Spleen (tissue), 11 donors: ENCODE measurements at regions not wholly inside any gene's neighbourhood (a gene's known extent, or its start where the extent isn't known, plus 50 kb on each side); places are given as distances from the start of the nearest gene placed in this dataset.

ENCODE experiments used
- DNase-seq: peaks from one replicate; pipeline ENCODE4 v3.0.0-alpha.2; 2020
- H3K27ac ChIP-seq, 8 donors: fragments of 200-600 bp; sonication (generic) in 7 of 8; 1 replicate in 4 of 8; 2 replicates in 4 of 8; pipeline versions ENCODE4 v1.5.0 to v1.8.0; 2016 to 2021; ENCODE audit warnings: inconsistent platforms in 4 of 8, mild to moderate bottlenecking in 4 of 8, moderate library complexity in 1 of 8
- H3K27me3 ChIP-seq, 7 donors: fragments of 200-600 bp; sonication (generic) in 6 of 7; replicated peaks in 1 of 7; 1 replicate in 4 of 7; 2 replicates in 3 of 7; pipeline versions ENCODE4 v1.5.0 to v1.8.0; 2016 to 2021; ENCODE audit warnings: inconsistent platforms in 3 of 7, mild to moderate bottlenecking in 1 of 7
- H3K36me3 ChIP-seq, 6 donors: fragments of 200-600 bp; sonication (generic) in 5 of 6; 1 replicate in 4 of 6; 2 replicates in 2 of 6; pipeline versions ENCODE4 v1.5.0 to v1.8.0; 2016 to 2021; ENCODE audit warnings: inconsistent platforms in 2 of 6
- H3K4me1 ChIP-seq, 6 donors: fragments of 200-600 bp; sonication (generic) in 5 of 6; 1 replicate in 3 of 6; 2 replicates in 3 of 6; pipeline versions ENCODE4 v1.5.0 to v1.8.0; 2016 to 2021; ENCODE audit warnings: inconsistent platforms in 3 of 6
- H3K4me3 ChIP-seq, 8 donors: fragments of 200-600 bp; sonication (generic) in 7 of 8; 1 replicate in 4 of 8; 2 replicates in 4 of 8; pipeline versions ENCODE4 v1.5.0 to v1.8.0; 2016 to 2021; ENCODE audit warnings: inconsistent platforms in 4 of 8, mild to moderate bottlenecking in 4 of 8, moderate library complexity in 2 of 8
- H3K9me3 ChIP-seq, 8 donors: fragments of 200-600 bp; sonication (generic) in 7 of 8; 1 replicate in 4 of 8; 2 replicates in 4 of 8; pipeline versions ENCODE4 v1.5.0 to v1.8.0; 2016 to 2021; ENCODE audit warnings: inconsistent platforms in 4 of 8
- CTCF ChIP-seq, 11 experiments: fragments of 200-600 bp in 7 of 11; fragments of 450-650 bp in 4 of 11; sonication (generic) in 4 of 11; IDR thresholded peaks in 8 of 11; conservative IDR thresholded peaks in 3 of 11; 1 replicate in 7 of 11; 2 replicates in 4 of 11; pipeline versions ENCODE4 v1.4.0 to v1.8.0; 2016 to 2021; ENCODE audit warnings: antibody characterized with exemption in 11 of 11, inconsistent platforms in 4 of 11, mild to moderate bottlenecking in 1 of 11
- POLR2A ChIP-seq, 3 donors: fragments of 450-650 bp; IDR thresholded peaks; one replicate each; pipeline ENCODE4 v1.5.1; 2017; ENCODE audit warnings: antibody characterized with exemption in 3 of 3, mild to moderate bottlenecking in 1 of 3
- POLR2AphosphoS5 ChIP-seq, 3 donors: sonication (generic); formaldehyde crosslinking; IDR thresholded peaks; one replicate each; pipeline ENCODE4 v1.5.1; 2017; ENCODE audit warnings: antibody characterized with exemption in 3 of 3
- WGBS, 5 donors: extraction: QIAGEN DNeasy Blood & Tissue Kit in 3 of 5; methylation state at CpG; one replicate each; pipeline versions ENCODE4 v1.1.5 to v1.1.7; 2013 to 2018; 5-methylcytosine and 5-hydroxymethylcytosine counted together
- intact Hi-C: fragments of 100-400 bp; cut with DNase I; formaldehyde crosslinking; loops from one replicate; pipeline ENCODE4 v1.15.0; 2023; ENCODE audit warnings: low total_unique reads
- donor health status: healthy with polysubstance abuse.
- donor health status: DM: no; HTN: no; CAD: no; lungs with moderate emphysema.
- donor health status: DM: no; HTN: no; CAD: no.
- donor health status: Bipolar disorder and iron deficiency.
- donor health status: healthy.
- donor health status: DM: no; HTN: no; CAD: no.
- donor health status: DM: yes; HTN: yes; CAD: no.

- Histone ChIP-seq H3K27ac (no peak overlapping the region), H3K4me3 (no peak overlapping the region), H3K4me1 (no peaks in the 10 kb centered on the region), H3K9me3 (peaks cover 0 to 35% (median 0%) of the 10 kb centered on the region in 8 donors), H3K27me3 (no peaks in the 10 kb centered on the region), H3K36me3 (no peaks in the 10 kb centered on the region)
- intact Hi-C loops, result no loop called here
- no peak for TF ChIP-seq CTCF (IDR thresholded peaks at IDR 0.05 in 8 of 11, conservative IDR thresholded peaks at IDR 0.05 in 3 of 11)
- TF ChIP-seq POLR2AphosphoS5 (IDR thresholded peaks at IDR 0.05), result no peak
- no peak for TF ChIP-seq POLR2A (IDR thresholded peaks at IDR 0.05)
- WGBS, 5 donors, result 86 to 92% (median 89%) methylated on average over 13 to 14 of the region's 14 CpGs
- no peak for DNase-seq
Measured at GRCh38 chr5:2890011-2890410, 138.5 kb upstream of the IRX2 start.

- Histone ChIP-seq H3K4me1 (no peaks in the 10 kb centered on the region), H3K4me3 (no peak overlapping the region), H3K27ac (no peak overlapping the region), H3K36me3 (no peaks in the 10 kb centered on the region), H3K9me3 (peaks cover 0 to 32% (median 0%) of the 10 kb centered on the region in 8 donors), H3K27me3 (no peaks in the 10 kb centered on the region)
- no peak for DNase-seq
- no peak for TF ChIP-seq POLR2AphosphoS5 (IDR thresholded peaks at IDR 0.05)
- no peak for TF ChIP-seq POLR2A (IDR thresholded peaks at IDR 0.05)
- TF ChIP-seq CTCF (IDR thresholded peaks at IDR 0.05 in 8 of 11, conservative IDR thresholded peaks at IDR 0.05 in 3 of 11), result no peak
- intact Hi-C loops, result no loop called here
- WGBS, 5 donors, result 85 to 94% (median 92%) methylated on average over 4 to 5 of the region's 5 CpGs
Measured at GRCh38 chr5:2888520-2889060, 137.1 kb upstream of the IRX2 start.

GRCh38 chr5:2887481-2888348, 136.2 kb upstream of the IRX2 start:
- Histone ChIP-seq H3K36me3 (no peaks in the 10 kb centered on the region), H3K9me3 (peaks cover 0 to 32% (median 0%) of the 10 kb centered on the region in 8 donors), H3K27me3 (no peaks in the 10 kb centered on the region), H3K4me3 (no peak overlapping the region), H3K4me1 (no peaks in the 10 kb centered on the region), H3K27ac (no peak overlapping the region)
- peak; percentile 72 for DNase-seq
- no peak for TF ChIP-seq POLR2AphosphoS5 (IDR thresholded peaks at IDR 0.05)
- TF ChIP-seq CTCF (IDR thresholded peaks at IDR 0.05 in 8 of 11, conservative IDR thresholded peaks at IDR 0.05 in 3 of 11), result no peak
- no peak for TF ChIP-seq POLR2A (IDR thresholded peaks at IDR 0.05)
- WGBS, 5 donors, result 75 to 79% (median 77%) methylated on average over 7 of the region's 7 CpGs
- intact Hi-C loops, result no loop called here

GRCh38 chr5:2886531-2886930, 135.1 kb upstream of the IRX2 start:
- intact Hi-C loops, result no loop called here
- no peak overlapping the region for H3K27ac ChIP-seq
- no peaks in the 10 kb centered on the region for H3K4me1 ChIP-seq
- H3K4me3 ChIP-seq, result no peak overlapping the region
- no peaks in the 10 kb centered on the region for H3K27me3 ChIP-seq
- WGBS, 5 donors, result 67 to 75% (median 70%) methylated on average over 3 of the region's 3 CpGs
- TF ChIP-seq POLR2A (IDR thresholded peaks at IDR 0.05), result no peak
- TF ChIP-seq POLR2AphosphoS5 (IDR thresholded peaks at IDR 0.05), result no peak
- no peak for TF ChIP-seq CTCF (IDR thresholded peaks at IDR 0.05 in 8 of 11, conservative IDR thresholded peaks at IDR 0.05 in 3 of 11)
- DNase-seq, result no peak
- H3K9me3 ChIP-seq, result peaks cover 0 to 28% (median 0%) of the 10 kb centered on the region in 8 donors
- H3K36me3 ChIP-seq, result no peaks in the 10 kb centered on the region
